GM18907 (cell line): ENCODE measurements at regions not wholly inside any gene's neighbourhood (a gene's known extent, or its start where the extent isn't known, plus 50 kb on each side); places are given as distances from the start of the nearest gene placed in this dataset.
"Not testable (repeated sequence)": the region's sequence is repeated elsewhere in the genome, so short reads cannot be mapped to it uniquely, and the experiment has no call there.

ENCODE experiments used
- ATAC-seq: cut with Tn5 transposase; IDR thresholded peaks from one replicate; pipeline ENCODE4 v1.9.1; 2021; ENCODE audit warnings: mild to moderate bottlenecking, moderate library complexity; ENCODE audit not compliant: unreplicated experiment

DNA sequence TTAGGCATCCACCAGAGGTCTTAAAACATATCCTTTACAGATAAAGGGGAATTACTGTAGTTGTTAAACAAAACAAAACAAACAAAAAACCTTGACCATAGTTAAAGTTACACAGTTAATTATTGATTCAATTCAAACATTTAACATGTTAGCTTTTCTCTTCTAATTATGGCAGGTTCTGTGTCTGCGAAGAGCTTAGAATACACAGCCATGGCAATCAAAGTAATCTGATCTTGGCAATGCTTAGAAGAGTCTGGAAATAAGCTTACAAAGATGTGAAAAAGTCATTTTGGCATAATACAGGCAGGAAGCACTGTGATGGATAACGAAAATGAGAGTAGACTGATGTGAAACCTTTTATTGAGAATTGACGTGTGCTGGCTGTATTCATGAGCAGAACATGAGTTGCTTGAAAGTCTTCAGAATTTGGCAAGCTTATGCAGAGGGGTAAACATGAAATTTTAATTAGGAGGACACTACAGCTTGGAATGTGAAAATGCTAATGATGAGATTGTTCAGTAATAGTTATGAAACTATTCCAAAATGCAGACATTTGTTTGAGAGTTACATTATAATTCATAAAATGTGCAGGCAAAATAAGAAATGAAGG lies 629.6 kb downstream of the FSCB start:
- ATAC-seq = no peak

- no peak for ATAC-seq
Measured at GRCh38 chr14:43872752-43873655, 634.1 kb downstream of the FSCB start.

- ATAC-seq = no peak
Measured at GRCh38 chr14:43872222-43872621, 634.9 kb downstream of the FSCB start.

GRCh38 chr14:43858981-43859380 lies 648.1 kb downstream of the FSCB start:
- ATAC-seq = no peak

DNA sequence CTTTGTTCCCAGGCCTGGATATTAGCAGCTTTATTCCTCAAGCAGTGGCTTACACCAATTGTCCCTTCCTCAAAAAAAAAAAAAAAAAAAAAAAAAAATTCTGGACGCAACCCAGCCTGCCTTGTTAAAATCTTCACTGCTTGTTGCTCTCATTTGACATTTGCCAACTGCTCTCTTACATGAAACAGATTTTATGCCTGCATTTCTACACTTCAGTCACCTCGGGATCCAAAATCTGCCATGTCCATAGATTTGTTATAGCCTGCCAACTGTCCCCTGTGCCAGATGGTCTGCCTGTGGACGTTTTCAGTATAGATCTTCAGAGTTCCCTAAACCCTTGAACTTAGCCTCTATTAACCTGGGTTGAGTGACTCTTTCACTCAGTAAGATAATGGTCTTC lies 651.5 kb downstream of the FSCB start:
- ATAC-seq = no peak

- ATAC-seq = no peak
Measured at GRCh38 chr14:43853541-43853940, 653.5 kb downstream of the FSCB start.

GRCh38 chr14:43803076-43803689 lies 703.9 kb downstream of the FSCB start:
- no peak for ATAC-seq

DNA sequence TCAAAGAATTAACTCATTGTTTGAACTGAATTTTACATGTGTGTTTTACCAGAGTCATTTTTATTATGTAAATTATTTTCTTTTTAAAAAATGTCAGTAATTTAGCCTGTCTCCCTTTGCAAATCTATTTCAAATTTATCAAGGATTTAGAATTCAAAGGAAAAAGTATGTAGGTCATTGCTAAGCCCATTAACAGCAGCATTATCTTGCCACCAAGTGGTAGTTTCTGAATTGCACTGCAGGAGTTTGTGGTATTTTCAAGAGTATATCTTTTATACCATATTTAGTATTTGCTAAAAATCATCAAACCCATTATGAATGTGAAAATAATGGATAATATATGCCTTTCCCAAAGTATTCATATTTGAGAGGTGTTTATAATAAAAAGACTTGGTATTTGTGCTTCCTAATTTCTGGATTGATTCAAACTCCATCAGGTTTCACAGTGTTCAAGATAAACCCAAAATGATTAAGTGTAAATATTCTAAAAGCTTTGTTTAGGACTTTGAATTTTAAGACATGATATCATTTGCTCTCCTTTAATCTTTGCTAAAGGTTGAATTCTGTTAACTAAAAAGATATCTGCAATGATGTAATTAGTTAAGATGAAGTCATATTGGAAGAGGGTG lies 711.4 kb downstream of the FSCB start:
- no peak for ATAC-seq

DNA sequence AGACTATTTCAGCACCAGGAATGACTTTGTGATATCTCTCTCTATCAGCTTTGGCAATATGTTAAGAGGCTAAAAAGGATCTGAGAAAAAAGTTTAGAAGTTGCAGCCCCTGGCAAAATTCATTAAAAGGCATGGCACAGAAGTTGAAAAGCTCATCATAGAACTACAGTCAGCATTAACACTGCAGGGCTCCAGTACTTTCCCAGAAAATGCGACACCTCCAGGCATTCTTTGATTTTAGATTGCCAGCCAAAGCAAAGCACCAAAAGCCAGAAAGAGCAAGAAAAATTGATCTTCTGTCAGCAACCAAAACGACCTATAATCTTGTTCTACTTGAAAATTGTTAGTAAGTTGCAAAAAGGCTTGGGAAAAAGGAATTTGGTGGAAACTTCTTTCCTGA lies 713.5 kb downstream of the FSCB start:
- no peak for ATAC-seq

GRCh38 chr14:43792980-43793379 lies 714.1 kb downstream of the FSCB start:
- ATAC-seq = no peak

- ATAC-seq = no peak
Measured at GRCh38 chr14:43790681-43791080, 716.4 kb downstream of the FSCB start.

- ATAC-seq = no peak
Measured at GRCh38 chr14:43789458-43789857, 717.6 kb downstream of the FSCB start.

DNA sequence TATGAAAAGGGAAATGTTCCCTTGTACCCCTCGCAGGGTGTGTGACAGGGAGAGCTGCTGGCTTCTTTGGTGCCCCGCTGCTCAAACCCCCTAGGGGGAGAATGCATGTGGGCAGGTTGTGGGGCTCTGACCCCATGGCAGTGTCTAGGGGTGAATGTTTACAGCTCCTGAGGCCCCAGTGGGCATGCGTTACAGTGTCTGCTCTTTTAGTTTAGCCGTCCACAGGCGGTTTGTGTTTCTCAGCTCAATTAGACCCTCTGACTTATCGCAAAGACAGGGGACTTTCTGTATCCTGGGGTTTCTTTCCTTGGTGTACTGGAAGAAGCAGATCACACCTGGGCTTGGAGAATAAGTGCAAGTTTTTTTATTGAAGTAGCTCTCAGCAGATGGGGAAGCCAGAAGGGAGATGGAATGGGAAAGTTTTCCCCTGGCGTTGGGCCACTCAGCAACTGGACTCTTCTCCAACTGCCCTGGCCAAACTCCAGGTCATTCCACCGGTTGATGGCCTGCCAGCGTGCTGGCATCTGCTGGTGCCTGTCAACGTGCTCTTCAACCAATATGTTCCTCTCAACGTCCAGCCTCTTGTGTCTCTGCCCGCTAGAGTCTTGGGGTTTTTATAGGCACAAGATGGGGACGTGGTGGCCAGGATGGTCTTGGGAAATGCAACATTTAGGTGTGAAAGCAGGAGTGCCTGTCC lies 720.9 kb downstream of the FSCB start:
- ATAC-seq = no peak

DNA sequence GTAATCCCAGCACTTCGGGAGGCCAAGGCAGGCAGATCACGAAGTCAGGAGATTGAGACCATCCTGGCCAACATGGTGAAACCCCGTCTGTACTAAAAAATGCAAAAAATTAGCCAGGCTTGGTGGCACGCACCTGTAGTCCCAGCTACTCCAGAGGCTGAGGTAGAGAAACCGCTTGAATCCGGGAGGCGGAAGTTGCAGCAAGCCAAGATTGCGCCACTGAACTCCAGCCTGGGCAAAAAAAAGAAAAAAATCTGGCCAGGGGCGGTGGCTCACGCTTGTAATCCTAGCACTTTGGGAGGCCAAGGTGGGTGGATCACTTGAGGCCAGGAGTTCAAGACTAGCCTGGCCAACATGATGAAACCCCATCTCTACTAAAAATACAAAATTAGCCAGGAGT lies 722.7 kb downstream of the FSCB start:
- not testable (repeated sequence) for ATAC-seq

DNA sequence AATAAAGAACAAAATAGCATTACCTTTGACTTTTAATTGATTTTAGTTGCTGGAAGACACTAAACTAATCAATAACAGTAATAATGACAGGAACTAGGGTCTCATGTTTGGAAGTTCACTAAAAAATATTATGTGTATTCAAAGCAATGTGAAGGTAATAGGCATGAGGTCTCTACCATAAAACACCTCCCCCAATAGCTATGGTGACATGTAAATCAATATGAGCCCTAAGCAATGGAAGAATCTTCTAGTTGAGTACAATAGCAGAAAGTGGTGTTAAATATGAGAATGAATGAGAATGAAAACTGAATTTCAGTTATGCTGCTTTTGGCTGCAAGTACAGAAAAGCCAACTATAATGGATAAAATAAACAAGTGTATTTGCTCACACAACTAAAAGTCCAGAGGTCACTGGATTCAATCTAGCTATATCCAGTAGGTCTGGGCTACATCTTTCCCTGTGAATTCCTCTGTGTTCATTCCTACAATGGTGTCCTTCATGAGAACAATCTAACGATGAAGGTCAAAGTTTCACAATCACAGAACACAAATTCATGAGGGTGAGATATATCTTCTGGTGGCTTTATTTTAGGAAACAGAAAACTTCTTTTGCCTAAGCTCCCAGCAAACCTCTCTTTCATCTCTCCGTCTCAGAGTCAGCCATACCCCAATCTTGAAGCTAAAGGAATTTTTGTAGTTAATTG lies 728.0 kb downstream of the FSCB start:
- ATAC-seq = no peak

DNA sequence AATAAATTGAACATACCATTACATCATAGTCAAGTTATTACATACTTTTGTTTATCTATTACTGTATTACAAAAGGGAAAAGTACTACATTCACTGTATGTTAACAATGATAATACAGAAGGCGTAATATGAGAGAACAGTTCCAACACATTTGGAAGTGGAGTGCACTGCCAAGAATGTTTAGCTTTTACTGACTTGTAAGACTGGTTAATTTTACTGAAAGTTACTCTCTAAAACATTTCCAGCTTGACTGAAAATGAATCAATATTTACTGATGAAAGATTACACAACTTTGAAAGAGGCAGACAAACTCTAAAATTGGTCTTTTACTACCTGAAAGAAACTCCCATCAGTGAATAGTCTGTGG lies 728.5 kb downstream of the FSCB start:
- ATAC-seq = no peak

- ATAC-seq = no peak
Measured at GRCh38 chr14:43765474-43765873, 741.6 kb downstream of the FSCB start.

- ATAC-seq = no peak
Measured at GRCh38 chr14:43764433-43764832, 742.6 kb downstream of the FSCB start.

DNA sequence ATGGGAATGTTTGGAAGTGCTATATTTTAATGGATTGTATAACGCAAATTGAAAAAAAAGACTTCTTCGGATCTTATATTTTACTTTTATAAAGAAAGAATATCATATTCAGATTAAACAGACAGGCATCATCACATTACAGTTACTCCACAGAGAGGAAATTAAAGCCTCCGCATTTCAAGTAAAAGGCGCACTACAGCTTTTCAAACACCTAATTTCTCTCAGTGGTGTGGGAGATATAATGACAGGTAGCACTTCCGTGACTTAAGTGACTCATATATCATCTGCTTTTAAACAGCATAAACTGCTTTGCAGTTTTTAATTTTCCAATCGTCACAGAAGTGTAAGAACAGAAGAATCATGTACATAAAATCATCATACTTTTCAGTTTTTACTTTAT lies 751.4 kb downstream of the FSCB start:
- ATAC-seq = no peak

DNA sequence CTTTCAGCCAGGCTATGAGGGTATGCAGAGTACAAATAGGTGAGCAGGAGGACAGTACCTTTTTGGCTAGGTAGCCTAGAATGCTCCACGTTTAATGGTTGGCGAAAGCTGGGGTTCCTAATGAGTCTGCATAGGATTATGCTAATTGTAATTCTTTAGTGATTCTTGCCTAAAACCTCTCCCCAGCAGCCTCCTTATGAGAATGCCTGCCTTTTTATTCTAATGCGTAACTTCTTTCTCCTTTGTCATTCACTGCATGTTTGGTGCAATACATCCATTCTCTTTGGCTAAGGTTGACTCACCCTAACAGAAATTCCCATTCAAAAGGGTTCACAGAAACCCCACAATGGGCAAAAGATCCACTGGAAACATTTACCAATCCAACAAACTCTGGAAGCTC lies 752.2 kb downstream of the FSCB start:
- no peak for ATAC-seq
